Astrocyte (in vitro differentiated cells and primary cell): ENCODE measurements at regions not wholly inside any gene's neighbourhood (a gene's known extent, or its start where the extent isn't known, plus 50 kb on each side); places are given as distances from the start of the nearest gene placed in this dataset.

Experiments used
- DNase-seq: peaks from one replicate; pipeline ENCODE4 v3.0.0-alpha.2; 2010; ENCODE audit warnings: low read depth
- FAIRE-seq: peaks from 2 replicates; lab custom pipeline; 2011; peaks lifted over from hg19 to GRCh38; lab: Jason Lieb, UNC
- H2AFZ ChIP-seq: 2 replicates; pipeline ENCODE4 v1.6.0; 2012; ENCODE audit warnings: low read depth, low read length, inconsistent platforms
- H3K27ac ChIP-seq: 2 replicates; pipeline ENCODE4 v1.5.1; 2011; ENCODE audit warnings: low read depth, low read length, inconsistent platforms
- H3K27me3 ChIP-seq: 2 replicates; pipeline ENCODE4 v1.6.0; 2011; ENCODE audit warnings: low read length, inconsistent platforms; ENCODE audit not compliant: insufficient read depth
- H3K36me3 ChIP-seq: 2 replicates; pipeline ENCODE4 v1.5.1; 2011; ENCODE audit warnings: low read length, inconsistent platforms; ENCODE audit not compliant: insufficient read depth
- H3K4me1 ChIP-seq: 2 replicates; pipeline ENCODE4 v1.5.1; 2011; ENCODE audit warnings: low read length, inconsistent platforms; ENCODE audit not compliant: insufficient read depth
- H3K4me2 ChIP-seq: 2 replicates; pipeline ENCODE4 v1.6.0; 2012; ENCODE audit warnings: low read length, inconsistent platforms
- H3K4me3 ChIP-seq: 2 replicates; pipeline ENCODE4 v1.5.1; 2011; ENCODE audit warnings: low read depth, mild to moderate bottlenecking, low read length, inconsistent platforms; ENCODE audit not compliant: insufficient read depth
- H3K79me2 ChIP-seq: 2 replicates; pipeline ENCODE4 v1.6.0; 2012; ENCODE audit warnings: mild to moderate bottlenecking, low read length, inconsistent platforms; ENCODE audit not compliant: insufficient read depth
- H3K9ac ChIP-seq: 2 replicates; pipeline ENCODE4 v1.6.0; 2012; ENCODE audit warnings: mild to moderate bottlenecking, low read length, inconsistent platforms
- H3K9me3 ChIP-seq: 2 replicates; pipeline ENCODE4 v1.5.1; 2012; ENCODE audit warnings: low read depth, mild to moderate bottlenecking, low read length, inconsistent platforms; ENCODE audit not compliant: insufficient read depth
- H4K20me1 ChIP-seq: 2 replicates; pipeline ENCODE4 v1.6.0; 2012; ENCODE audit warnings: low read length, inconsistent platforms; ENCODE audit not compliant: insufficient read depth
- H3K27ac Mint-ChIP-seq: one replicate; pipeline ENCODE4 v1.8.0; 2021; ENCODE audit warnings: mild to moderate bottlenecking, mixed read lengths; ENCODE audit not compliant: unreplicated experiment
- H3K27me3 Mint-ChIP-seq: one replicate; pipeline ENCODE4 v1.8.0; 2021; ENCODE audit warnings: low read depth, mixed read lengths; ENCODE audit not compliant: unreplicated experiment
- H3K36me3 Mint-ChIP-seq: one replicate; pipeline ENCODE4 v1.8.0; 2021; ENCODE audit warnings: low read depth, mixed read lengths; ENCODE audit not compliant: unreplicated experiment
- H3K4me1 Mint-ChIP-seq: one replicate; pipeline ENCODE4 v1.8.0; 2021; ENCODE audit warnings: low read depth, mixed read lengths; ENCODE audit not compliant: unreplicated experiment
- H3K4me3 Mint-ChIP-seq: one replicate; pipeline ENCODE4 v1.8.0; 2021; ENCODE audit warnings: mild to moderate bottlenecking, moderate library complexity, mixed read lengths; ENCODE audit not compliant: unreplicated experiment
- H3K9me3 Mint-ChIP-seq: one replicate; pipeline ENCODE4 v1.8.0; 2021; ENCODE audit warnings: mild to moderate bottlenecking, mixed read lengths; ENCODE audit not compliant: unreplicated experiment
- CTCF ChIP-seq: IDR thresholded peaks from 2 replicates; pipeline ENCODE4 v1.5.1; 2011; ENCODE audit warnings: low read depth, mild to moderate bottlenecking, inconsistent platforms, low read length, moderate library complexity; ENCODE audit not compliant: insufficient read depth
- EZH2 ChIP-seq: IDR thresholded peaks from 2 replicates; pipeline ENCODE4 v1.6.1; 2012; ENCODE audit warnings: mild to moderate bottlenecking, low read length, inconsistent platforms; ENCODE audit not compliant: insufficient read depth

GRCh38 chrX:79511799-79512198, 144.7 kb upstream of the ITM2A start:
- H3K36me3 ChIP-seq: no peaks in the 10 kb centered on the region
- H3K79me2 ChIP-seq: no peaks in the 10 kb centered on the region
- no peak overlapping the region for H3K9ac ChIP-seq
- no peak overlapping the region for H3K4me3 ChIP-seq
- Mint-ChIP-seq H3K36me3 (no peaks in the 10 kb centered on the region), H3K27ac (no peak overlapping the region), H3K27me3 (no peaks in the 10 kb centered on the region), H3K9me3 (no peaks in the 10 kb centered on the region), H3K4me3 (no peak overlapping the region), H3K4me1 (no peaks in the 10 kb centered on the region)
- no peaks in the 10 kb centered on the region for H3K4me1 ChIP-seq
- H2AFZ ChIP-seq: no peak overlapping the region
- TF ChIP-seq EZH2: no peak
- TF ChIP-seq CTCF: no peak
- FAIRE-seq: peak; percentile 34
- H3K27ac ChIP-seq: no peak overlapping the region
- DNase-seq: no peak
- no peaks in the 10 kb centered on the region for H4K20me1 ChIP-seq
- H3K27me3 ChIP-seq: no peaks in the 10 kb centered on the region
- no peak overlapping the region for H3K4me2 ChIP-seq
- no peaks in the 10 kb centered on the region for H3K9me3 ChIP-seq

- no peak overlapping the region for H2AFZ ChIP-seq
- peaks cover 2% of the 10 kb centered on the region for H3K9me3 Mint-ChIP-seq
Measured at GRCh38 chrX:79506001-79506400, 138.9 kb upstream of the ITM2A start.

More at GRCh38 chrX:79506001-79506400, 138.9 kb upstream of the ITM2A start:
- FAIRE-seq: no peak
- Histone ChIP-seq H3K4me2 (no peak overlapping the region), H3K27me3 (no peaks in the 10 kb centered on the region), H3K79me2 (no peaks in the 10 kb centered on the region), H3K9ac (no peak overlapping the region), H3K4me3 (no peak overlapping the region), H3K36me3 (no peaks in the 10 kb centered on the region), H3K27ac (no peak overlapping the region), H3K4me1 (no peaks in the 10 kb centered on the region), H4K20me1 (no peaks in the 10 kb centered on the region), H3K9me3 (no peaks in the 10 kb centered on the region)
- no peak overlapping the region for H3K4me3 Mint-ChIP-seq
- no peak overlapping the region for H3K27ac Mint-ChIP-seq
- no peaks in the 10 kb centered on the region for H3K4me1 Mint-ChIP-seq
- DNase-seq: no peak
- TF ChIP-seq EZH2: no peak
- TF ChIP-seq CTCF: no peak
- no peaks in the 10 kb centered on the region for H3K36me3 Mint-ChIP-seq
- no peaks in the 10 kb centered on the region for H3K27me3 Mint-ChIP-seq
